HG03103 (cell line): ENCODE measurements at regions not wholly inside any gene's neighbourhood (a gene's known extent, or its start where the extent isn't known, plus 50 kb on each side); places are given as distances from the start of the nearest gene placed in this dataset.
A peak's percentile ranks its signal among the peaks of the same experiment; 100 is the strongest.

Source experiments
- ATAC-seq: cut with Tn5 transposase; IDR thresholded peaks from one replicate; pipeline ENCODE4 v1.9.1; 2021; ENCODE audit warnings: low read depth; ENCODE audit not compliant: unreplicated experiment

GRCh38 chr13:40204246-40204645, 462.2 kb downstream of the FOXO1 start:
- ATAC-seq = no peak

- ATAC-seq = no peak
Measured at GRCh38 chr13:40205771-40206240, 460.6 kb downstream of the FOXO1 start.

GRCh38 chr13:40206241-40207000, 460.0 kb downstream of the FOXO1 start:
- peak; percentile 58 for ATAC-seq

- ATAC-seq = peak; percentile 39
Measured at GRCh38 chr13:40207001-40207478, 459.4 kb downstream of the FOXO1 start.

DNA sequence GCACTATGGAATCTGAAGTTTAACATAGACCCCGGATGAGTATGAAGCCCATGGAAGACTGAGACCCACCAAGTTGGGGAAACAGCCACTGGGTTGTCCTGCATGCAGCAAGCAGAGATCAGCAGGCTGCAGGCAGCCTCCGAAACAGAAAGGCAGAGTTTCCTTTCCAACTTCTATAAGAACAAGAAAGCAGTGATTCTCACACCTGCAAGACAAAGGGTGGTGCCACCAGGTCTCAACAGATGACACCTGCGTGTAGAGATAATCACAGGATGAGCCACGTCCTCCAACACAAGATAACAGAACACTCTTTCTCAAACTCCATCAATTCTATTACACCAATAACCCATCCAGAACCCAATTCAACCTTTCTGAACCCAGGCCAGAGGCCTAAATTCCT, 457.9 kb downstream of the FOXO1 start:
- ATAC-seq = no peak

GRCh38 chr13:40210865-40211585, 455.4 kb downstream of the FOXO1 start:
- no peak for ATAC-seq

- no peak for ATAC-seq
Measured at GRCh38 chr13:40211586-40211968, 454.9 kb downstream of the FOXO1 start.

DNA sequence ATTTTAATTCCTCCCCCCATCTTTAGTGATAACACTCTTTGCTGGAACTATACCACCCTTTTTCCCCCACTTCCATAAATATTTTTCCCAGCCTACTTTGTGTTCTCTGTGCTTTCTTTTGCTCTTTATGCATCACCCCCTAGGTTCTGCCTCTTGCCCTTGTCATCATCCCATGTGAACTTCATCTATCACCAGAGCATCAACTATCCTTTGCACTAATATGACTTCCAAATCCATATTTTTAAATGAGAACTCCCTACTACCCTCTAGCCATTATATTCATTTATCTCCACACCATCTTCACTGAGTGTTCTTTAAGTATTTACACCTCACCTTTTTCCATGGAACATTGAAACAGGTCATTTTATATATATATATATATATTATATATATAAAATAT, 452.7 kb downstream of the FOXO1 start:
- ATAC-seq = no peak

- no peak for ATAC-seq
Measured at GRCh38 chr13:40215311-40215710, 451.1 kb downstream of the FOXO1 start.

GRCh38 chr13:40215747-40216146, 450.7 kb downstream of the FOXO1 start:
- no peak for ATAC-seq

GRCh38 chr13:40217675-40218074, 448.8 kb downstream of the FOXO1 start:
- no peak for ATAC-seq

- no peak for ATAC-seq
Measured at GRCh38 chr13:40220299-40220935, 446.0 kb downstream of the FOXO1 start.

DNA sequence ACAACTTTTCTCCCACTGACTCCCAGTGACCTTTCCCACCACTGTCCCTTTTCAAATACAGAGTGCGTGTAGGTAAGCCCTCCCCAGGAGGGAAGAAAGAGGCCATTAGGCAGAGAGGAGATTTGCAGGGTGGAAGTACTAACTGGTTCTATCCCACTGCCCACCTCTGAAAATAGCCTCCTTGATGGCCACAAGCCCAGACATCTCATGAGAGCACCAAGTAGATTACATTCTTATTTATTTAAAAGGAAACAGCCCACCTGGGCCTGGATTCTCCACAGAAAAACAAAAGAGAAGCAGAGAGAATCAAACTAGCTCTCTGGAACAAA, 445.3 kb downstream of the FOXO1 start:
- ATAC-seq = no peak

DNA sequence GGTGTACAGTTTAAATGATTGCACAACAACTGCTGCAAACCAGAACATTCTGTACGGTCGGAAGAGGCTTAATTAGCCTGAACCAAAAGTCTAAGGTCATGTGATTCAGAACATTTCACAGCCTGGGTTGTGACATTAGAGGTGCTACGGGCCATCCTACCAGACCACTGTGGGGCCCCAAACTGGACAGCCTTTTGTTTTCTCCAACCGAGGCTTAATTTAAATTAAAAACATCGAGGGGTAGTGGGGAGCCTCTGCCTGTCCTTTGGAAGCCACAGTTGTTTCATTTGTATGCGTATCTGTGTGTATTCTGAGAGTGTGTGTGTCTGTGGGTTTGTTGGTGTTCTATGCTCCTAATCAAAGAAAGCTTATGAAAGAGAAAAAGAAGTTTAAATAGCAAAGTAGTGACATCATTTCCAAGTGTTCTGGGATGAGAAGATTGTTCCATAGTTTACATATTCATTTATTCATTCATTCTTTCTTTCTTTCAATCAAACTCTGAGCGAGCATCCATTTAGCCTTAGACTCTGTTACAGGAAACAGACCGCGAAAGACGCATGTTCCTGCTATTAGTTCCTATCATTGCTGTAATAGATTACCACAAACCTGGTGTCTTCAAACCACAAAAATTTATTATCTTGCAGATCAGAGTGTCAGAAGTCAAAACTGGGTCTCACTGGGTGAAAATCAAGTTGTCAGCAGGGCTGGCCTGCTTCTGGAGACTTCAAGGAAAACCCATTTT, 444.8 kb downstream of the FOXO1 start:
- ATAC-seq = no peak

- no peak for ATAC-seq
Measured at GRCh38 chr13:40223585-40223984, 442.9 kb downstream of the FOXO1 start.

DNA sequence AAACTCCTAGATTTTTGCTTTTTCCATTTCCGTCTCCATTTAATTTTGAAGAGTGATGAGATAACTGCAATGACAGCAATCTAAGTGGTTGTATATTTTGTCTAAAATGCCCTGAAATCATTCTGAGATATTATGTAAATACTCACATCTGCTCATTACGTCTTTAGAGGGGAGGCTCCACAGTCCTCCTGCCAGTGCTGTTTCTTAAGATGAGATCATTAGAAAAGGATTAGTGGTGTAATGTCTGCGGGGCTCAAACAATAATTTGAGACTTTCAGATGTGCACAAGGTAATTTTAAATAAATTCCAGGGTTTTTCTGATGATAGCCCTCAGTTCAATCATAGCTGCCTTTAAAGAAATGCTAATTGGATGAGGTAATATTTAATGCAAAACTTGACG, 437.9 kb downstream of the FOXO1 start:
- ATAC-seq = no peak

DNA sequence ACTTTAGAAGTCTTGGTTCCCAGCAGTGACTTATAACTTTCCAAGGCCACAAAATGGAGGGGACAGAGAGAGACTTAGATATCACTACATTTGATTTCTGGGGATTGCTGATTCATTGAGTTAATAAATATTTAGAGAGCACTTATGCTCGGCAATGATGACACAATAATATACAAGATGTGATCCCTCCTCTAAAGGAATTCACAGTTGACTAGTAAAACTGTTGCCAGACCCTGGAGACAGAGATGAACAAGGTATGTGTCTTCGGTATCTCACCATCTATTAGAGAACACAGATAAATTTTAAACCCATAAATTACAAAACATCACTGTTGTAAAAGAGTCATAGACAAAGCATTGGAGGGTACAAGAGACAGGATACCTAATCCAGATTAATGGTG, 437.5 kb downstream of the FOXO1 start:
- ATAC-seq = no peak

- ATAC-seq = no peak
Measured at GRCh38 chr13:40230833-40231266, 435.6 kb downstream of the FOXO1 start.

DNA sequence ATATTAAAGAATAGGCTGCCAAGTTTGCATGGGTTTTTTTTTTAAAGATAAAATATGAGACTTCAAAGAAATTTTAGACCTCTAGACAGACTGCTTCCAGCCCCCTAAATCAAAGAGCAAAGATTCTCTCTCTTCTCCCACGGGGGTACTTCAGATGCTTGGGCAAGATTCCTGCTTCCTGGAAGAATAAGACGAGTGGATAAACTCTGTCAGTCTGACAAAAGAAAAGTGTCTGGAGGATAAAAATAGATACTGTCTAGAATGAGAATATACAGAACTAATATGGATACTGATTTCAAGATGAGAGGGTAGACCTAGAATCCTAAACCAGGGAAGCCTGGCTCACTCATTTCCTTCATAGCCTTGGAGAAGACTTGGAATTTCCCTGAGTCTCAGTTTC, 435.1 kb downstream of the FOXO1 start:
- no peak for ATAC-seq

GRCh38 chr13:40231751-40232150, 434.7 kb downstream of the FOXO1 start:
- ATAC-seq = no peak
